IMR-90 (cell line): ENCODE measurements at regions not wholly inside any gene's neighbourhood (a gene's known extent, or its start where the extent isn't known, plus 50 kb on each side); places are given as distances from the start of the nearest gene placed in this dataset.

Experiments used
- ATAC-seq: fragments of 200-7000 bp; cut with Tn5 transposase; 2 replicates; pipeline ENCODE4 v1.9.1; 2020; ENCODE audit warnings: low read depth, mild to moderate bottlenecking, moderate library complexity
- BruUV-seq: library from RNA; stranded (reverse); fragments of 400-500 nt; replicated peaks from 2 replicates; lab custom pipeline; 2021; lab: Mats Ljungman, UMichigan
- CTCF ChIA-PET: fragments of 300-600 bp; formaldehyde crosslinking; extraction: SDS; loops from one replicate; lab custom pipeline; 2021; ENCODE audit warnings: antibody characterized with exemption; lab: Yijun Ruan, JAX
- POLR2A ChIA-PET: fragments of 300-600 bp; sonication (Branson Sonifier 250); formaldehyde crosslinking; loops from one replicate; lab custom pipeline; 2022; ENCODE audit warnings: antibody characterized with exemption; ENCODE audit not compliant: unreplicated experiment; lab: Charles Lee
- DNase-seq: peaks from one replicate; pipeline ENCODE4 v3.0.0; 2013
- H2AFZ ChIP-seq: replicated peaks from 2 replicates; pipeline ENCODE3; 2013; ENCODE audit warnings: low read length, mild to moderate bottlenecking; ENCODE audit not compliant: poor library complexity
- H2AK5ac ChIP-seq: 2 replicates; pipeline ENCODE4 v1.6.1; 2013; ENCODE audit warnings: low read depth, low read length, inconsistent platforms
- H2AK9ac ChIP-seq: replicated peaks from 2 replicates; pipeline ENCODE3; 2013; ENCODE audit warnings: mild to moderate bottlenecking, low read depth, low read length, moderate library complexity; ENCODE audit not compliant: poor library complexity
- H2BK120ac ChIP-seq: 2 replicates; pipeline ENCODE4 v1.6.1; 2013; ENCODE audit warnings: low read depth, low read length, inconsistent platforms
- H2BK15ac ChIP-seq: 3 replicates; pipeline ENCODE4 v1.6.1; 2013; ENCODE audit warnings: low read depth, low read length, inconsistent platforms
- H2BK20ac ChIP-seq: 2 replicates; pipeline ENCODE4 v1.6.1; 2013; ENCODE audit warnings: low read depth, mild to moderate bottlenecking, inconsistent platforms, low read length, moderate library complexity
- H2BK5ac ChIP-seq: 2 replicates; pipeline ENCODE4 v1.6.1; 2013; ENCODE audit warnings: mild to moderate bottlenecking, low read depth, low read length, inconsistent platforms; ENCODE audit not compliant: poor library complexity, severe bottlenecking
- H3K14ac ChIP-seq: replicated peaks from 2 replicates; pipeline ENCODE4 v1.6.1; 2013; ENCODE audit warnings: low read depth, low read length, inconsistent platforms
- H3K18ac ChIP-seq: 2 replicates; pipeline ENCODE4 v1.6.1; 2013; ENCODE audit warnings: low read depth, low read length, control low read depth
- H3K23ac ChIP-seq: 2 replicates; pipeline ENCODE4 v1.6.1; 2013; ENCODE audit warnings: low read depth, low read length, inconsistent platforms
- H3K27ac ChIP-seq: 2 replicates; pipeline ENCODE4 v1.5.1; 2013; ENCODE audit warnings: mild to moderate bottlenecking, control low read depth, low read length; ENCODE audit not compliant: insufficient read depth
- H3K27me3 ChIP-seq: 2 replicates; pipeline ENCODE4 v1.6.1; 2013; ENCODE audit warnings: low read length; ENCODE audit not compliant: control insufficient read depth, insufficient read depth
- H3K36me3 ChIP-seq: 2 replicates; pipeline ENCODE4 v1.6.1; 2013; ENCODE audit warnings: low read length, mixed read lengths; ENCODE audit not compliant: control insufficient read depth, insufficient read depth
- H3K4ac ChIP-seq: 2 replicates; pipeline ENCODE4 v1.6.1; 2013; ENCODE audit warnings: low read depth, low read length, inconsistent platforms
- H3K4me1 ChIP-seq: 2 replicates; pipeline ENCODE4 v1.6.1; 2013; ENCODE audit warnings: low read length, mixed read lengths; ENCODE audit not compliant: control insufficient read depth, insufficient read depth
- H3K4me2 ChIP-seq: 2 replicates; pipeline ENCODE4 v1.6.1; 2013; ENCODE audit warnings: low read depth, mild to moderate bottlenecking, control low read depth, low read length, moderate library complexity
- H3K4me3 ChIP-seq: 2 replicates; pipeline ENCODE4 v1.5.1; 2013; ENCODE audit warnings: low read depth, mild to moderate bottlenecking, control low read depth, low read length, moderate library complexity; ENCODE audit not compliant: insufficient read depth
- H3K56ac ChIP-seq: 2 replicates; pipeline ENCODE4 v1.6.1; 2013; ENCODE audit warnings: low read length, inconsistent platforms; ENCODE audit not compliant: insufficient read depth; ENCODE audit errors: extremely low read depth
- H3K79me1 ChIP-seq, 2 experiments: 2 replicates each; pipeline ENCODE4 v1.6.1; 2013; ENCODE audit warnings: low read length in 2 of 2, inconsistent platforms in 1 of 2, low read depth in 1 of 2
- H3K9ac ChIP-seq: 2 replicates; pipeline ENCODE4 v1.6.1; 2013; ENCODE audit warnings: low read depth, low read length, control low read depth
- H3K9me1 ChIP-seq: 2 replicates; pipeline ENCODE4 v1.6.1; 2013; ENCODE audit warnings: low read length, inconsistent platforms; ENCODE audit not compliant: insufficient read depth
- H3K9me3 ChIP-seq: 2 replicates; pipeline ENCODE4 v1.6.1; 2013; ENCODE audit warnings: low read length; ENCODE audit not compliant: control insufficient read depth, insufficient read depth
- H4K20me1 ChIP-seq: 2 replicates; pipeline ENCODE4 v1.6.1; 2013; ENCODE audit warnings: low read length, inconsistent platforms; ENCODE audit not compliant: insufficient read depth
- H4K5ac ChIP-seq: 2 replicates; pipeline ENCODE4 v1.6.1; 2013; ENCODE audit warnings: mild to moderate bottlenecking, low read depth, low read length, control low read depth
- H4K8ac ChIP-seq, 2 experiments: 2 replicates each; pipeline ENCODE4 v1.6.1; 2013; ENCODE audit warnings: low read depth in 2 of 2, low read length in 2 of 2, control low read depth in 1 of 2, inconsistent platforms in 1 of 2
- H4K91ac ChIP-seq: 2 replicates; pipeline ENCODE4 v1.6.1; 2013; ENCODE audit warnings: low read depth, low read length, inconsistent platforms; ENCODE audit not compliant: insufficient read depth
- BHLHE40 ChIP-seq: fragments of 150-350 bp; IDR thresholded peaks from 2 replicates; pipeline ENCODE4 v1.6.1; 2016; ENCODE audit warnings: mild to moderate bottlenecking, low read depth, low read length
- CEBPB ChIP-seq: IDR thresholded peaks from 2 replicates; pipeline ENCODE4 v1.6.1; 2012; ENCODE audit warnings: low read depth, low read length, improper control_type of control experiment
- FOS ChIP-seq: fragments of 150-350 bp; IDR thresholded peaks from 2 replicates; pipeline ENCODE4 v1.6.1; 2016; ENCODE audit warnings: low read depth, low read length
- MXI1 ChIP-seq: IDR thresholded peaks from 2 replicates; pipeline ENCODE4 v1.6.1; 2012; ENCODE audit warnings: low read depth, mild to moderate bottlenecking, low read length, moderate library complexity, borderline replicate concordance
- NFE2L2 ChIP-seq: fragments of 150-350 bp; IDR thresholded peaks from 2 replicates; pipeline ENCODE4 v1.6.1; 2016; ENCODE audit warnings: low read depth, mild to moderate bottlenecking, low read length
- RAD21 ChIP-seq: IDR thresholded peaks from 2 replicates; pipeline ENCODE4 v1.6.1; 2012; ENCODE audit warnings: low read length, improper control_type of control experiment
- RFX5 ChIP-seq: IDR thresholded peaks from 2 replicates; pipeline ENCODE4 v1.8.0; 2012; ENCODE audit warnings: low read depth, mild to moderate bottlenecking, low read length, moderate library complexity
- SMC3 ChIP-seq: fragments of 150-350 bp; IDR thresholded peaks from 2 replicates; pipeline ENCODE4 v1.6.1; 2016; ENCODE audit warnings: low read depth, mild to moderate bottlenecking, antibody characterized with exemption, low read length, moderate library complexity
- WGBS, 2 experiments: methylation state at CpG; one replicate each; pipeline versions ENCODE4 v1.1.5 to v1.1.7; 2013; ENCODE audit warnings: missing lambda C conversion rate in 2 of 2; ENCODE audit not compliant: insufficient read length in 1 of 2; ENCODE audit errors: extremely low coverage in 2 of 2; 5-methylcytosine and 5-hydroxymethylcytosine counted together
- dilution Hi-C: fragments of 300-500 bp; cut with HindIII; formaldehyde crosslinking; loops from one replicate; pipeline ENCODE4 v1.14.3; 2018; ENCODE audit warnings: low sequenced_read_pairs; ENCODE audit not compliant: unreplicated experiment
- in situ Hi-C: fragments of 300-500 bp; cut with MboI; formaldehyde crosslinking; loops from 3 replicates; pipeline ENCODE4 v1.14.3; 2019; ENCODE audit warnings: low sequenced_read_pairs, inconsistent platforms, mixed read lengths
- intact Hi-C: fragments of 100-400 bp; cut with micrococcal nuclease; formaldehyde crosslinking; loops from 2 replicates; pipeline ENCODE4 v1.10.0; 2022
- TF ChIP-seq, protein P1 (sequence below): conservative IDR thresholded peaks from 2 replicates; pipeline ENCODE4 v1.5.1; 2012; ENCODE audit warnings: mild to moderate bottlenecking, low read depth, low read length, improper control_type of control experiment

GRCh38 chr2:123091471-123091870, 933.6 kb upstream of the CNTNAP5 start:
- H3K79me1 ChIP-seq: no peaks in the 10 kb centered on the region
- DNase-seq (no peak), ATAC-seq (no peak)
- ChIA-PET CTCF (no interaction called here), POLR2A (no interaction called here)
- no peak overlapping the region for H4K5ac ChIP-seq
- no peaks in the 10 kb centered on the region for H4K20me1 ChIP-seq
- no peak overlapping the region for H2AK5ac ChIP-seq
- H3K36me3 ChIP-seq: no peaks in the 10 kb centered on the region
- H3K14ac ChIP-seq: no peak overlapping the region
- no TSS peak for BruUV-seq
- H2BK120ac ChIP-seq: no peak overlapping the region
- H2AFZ ChIP-seq: no peak overlapping the region
- in situ Hi-C loops: no loop called here
- no peak overlapping the region for H2AK9ac ChIP-seq
- H3K56ac ChIP-seq: no peak overlapping the region
- no peak overlapping the region for H4K8ac ChIP-seq
- H3K9ac ChIP-seq: no peak overlapping the region
- no peak overlapping the region for H3K27ac ChIP-seq
- no peak overlapping the region for H3K4me3 ChIP-seq
- no peak overlapping the region for H3K23ac ChIP-seq
- H2BK20ac ChIP-seq: no peak overlapping the region
- intact Hi-C loops: no loop called here
- H2BK5ac ChIP-seq: no peak overlapping the region
- 100% methylated on average over 1 of the region's 2 CpGs; no CpG with 5 or more reads in 1 of the 2 experiments for WGBS, 2 experiments
- no peak overlapping the region for H4K91ac ChIP-seq
- no peak for TF ChIP-seq BHLHE40
- no peak for TF ChIP-seq NFE2L2
- TF ChIP-seq FOS: no peak
- TF ChIP-seq CEBPB: no peak
- TF ChIP-seq, protein P1, sequence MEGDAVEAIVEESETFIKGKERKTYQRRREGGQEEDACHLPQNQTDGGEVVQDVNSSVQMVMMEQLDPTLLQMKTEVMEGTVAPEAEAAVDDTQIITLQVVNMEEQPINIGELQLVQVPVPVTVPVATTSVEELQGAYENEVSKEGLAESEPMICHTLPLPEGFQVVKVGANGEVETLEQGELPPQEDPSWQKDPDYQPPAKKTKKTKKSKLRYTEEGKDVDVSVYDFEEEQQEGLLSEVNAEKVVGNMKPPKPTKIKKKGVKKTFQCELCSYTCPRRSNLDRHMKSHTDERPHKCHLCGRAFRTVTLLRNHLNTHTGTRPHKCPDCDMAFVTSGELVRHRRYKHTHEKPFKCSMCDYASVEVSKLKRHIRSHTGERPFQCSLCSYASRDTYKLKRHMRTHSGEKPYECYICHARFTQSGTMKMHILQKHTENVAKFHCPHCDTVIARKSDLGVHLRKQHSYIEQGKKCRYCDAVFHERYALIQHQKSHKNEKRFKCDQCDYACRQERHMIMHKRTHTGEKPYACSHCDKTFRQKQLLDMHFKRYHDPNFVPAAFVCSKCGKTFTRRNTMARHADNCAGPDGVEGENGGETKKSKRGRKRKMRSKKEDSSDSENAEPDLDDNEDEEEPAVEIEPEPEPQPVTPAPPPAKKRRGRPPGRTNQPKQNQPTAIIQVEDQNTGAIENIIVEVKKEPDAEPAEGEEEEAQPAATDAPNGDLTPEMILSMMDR: no peak
- no peak for TF ChIP-seq MXI1
- no peak for TF ChIP-seq RFX5
- no peak for TF ChIP-seq SMC3
- TF ChIP-seq RAD21: no peak
- no peak overlapping the region for H3K18ac ChIP-seq
- H3K9me3 ChIP-seq: peaks cover 8% of the 10 kb centered on the region
- H3K4ac ChIP-seq: no peak overlapping the region
- no peak overlapping the region for H2BK15ac ChIP-seq
- dilution Hi-C loops: no loop called here
- H3K27me3 ChIP-seq: no peaks in the 10 kb centered on the region
- no peaks in the 10 kb centered on the region for H3K9me1 ChIP-seq
- H3K4me2 ChIP-seq: no peak overlapping the region
- no peaks in the 10 kb centered on the region for H3K4me1 ChIP-seq
